Activated CD4-positive, alpha-beta T cell treated with anti-CD3 and anti-CD28 coated beads, Interleukin-2, amount 50 U/mL, for 48 hours (primary cell): ENCODE measurements at regions not wholly inside any gene's neighbourhood (a gene's known extent, or its start where the extent isn't known, plus 50 kb on each side); places are given as distances from the start of the nearest gene placed in this dataset.

Experiments
- DNase-seq, 2 experiments: peaks; one replicate each; pipeline ENCODE4 v3.0.0-alpha.2; 2020

GRCh38 chr12:47306130-47306529, 226.4 kb upstream of the AMIGO2 start:
- no peak for DNase-seq

- DNase-seq, result no peak
Observed at GRCh38 chr12:47305464-47305863, 225.7 kb upstream of the AMIGO2 start.

GRCh38 chr12:47303995-47304560, 224.3 kb upstream of the AMIGO2 start:
- no peak for DNase-seq

- DNase-seq, result no peak
Observed at GRCh38 chr12:47303207-47303606, 223.4 kb upstream of the AMIGO2 start.

GRCh38 chr12:47302111-47302671, 222.4 kb upstream of the AMIGO2 start:
- DNase-seq, result peak in 1 of 2 experiments; percentile 43

GRCh38 chr12:47299586-47299985, 219.8 kb upstream of the AMIGO2 start:
- DNase-seq, result no peak

GRCh38 chr12:47297993-47298392, 218.2 kb upstream of the AMIGO2 start:
- no peak for DNase-seq

GRCh38 chr12:47296828-47297227, 217.1 kb upstream of the AMIGO2 start:
- DNase-seq, result no peak

- DNase-seq, result no peak
Observed at GRCh38 chr12:47293406-47293805, 213.6 kb upstream of the AMIGO2 start.

GRCh38 chr12:47286676-47287075, 206.9 kb upstream of the AMIGO2 start:
- no peak for DNase-seq
